Cerebellar cortex (tissue), 1 donor: ENCODE measurements at regions not wholly inside any gene's neighbourhood (a gene's known extent, or its start where the extent isn't known, plus 50 kb on each side); places are given as distances from the start of the nearest gene placed in this dataset.
A peak's percentile ranks its signal among the peaks of the same experiment; 100 is the strongest.
"Not testable (repeated sequence)": the region's sequence is repeated elsewhere in the genome, so short reads cannot be mapped to it uniquely, and the experiment has no call there.

ENCODE experiments used
- DNase-seq: peaks from one replicate; pipeline ENCODE4 v3.0.0-alpha.2; 2015; ENCODE audit warnings: low spot score

- DNase-seq = peak; percentile 12
These were observed 140.6 kb upstream of the PELI2 start for GRCh38 chr14:55977392-55978150.

DNA sequence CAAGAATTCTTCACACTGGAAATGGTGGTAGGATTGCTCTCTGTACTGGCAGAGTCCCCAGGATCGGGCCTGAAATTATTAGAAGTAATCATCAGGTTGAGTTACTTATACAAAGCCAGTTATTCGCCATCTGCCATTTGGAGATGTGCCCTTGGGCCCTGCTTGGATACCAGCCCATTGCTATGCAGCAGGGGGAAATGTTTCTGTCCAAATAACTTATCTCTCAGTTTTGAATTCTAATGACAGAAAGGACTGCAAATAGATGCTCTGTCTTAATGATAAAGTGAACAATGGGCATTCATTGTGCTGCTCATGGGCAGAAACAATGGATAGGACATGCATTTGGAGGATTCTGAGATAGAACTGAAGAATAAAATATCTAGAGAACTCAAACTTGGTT, 139.1 kb upstream of the PELI2 start:
- peak; percentile 87 for DNase-seq

DNA sequence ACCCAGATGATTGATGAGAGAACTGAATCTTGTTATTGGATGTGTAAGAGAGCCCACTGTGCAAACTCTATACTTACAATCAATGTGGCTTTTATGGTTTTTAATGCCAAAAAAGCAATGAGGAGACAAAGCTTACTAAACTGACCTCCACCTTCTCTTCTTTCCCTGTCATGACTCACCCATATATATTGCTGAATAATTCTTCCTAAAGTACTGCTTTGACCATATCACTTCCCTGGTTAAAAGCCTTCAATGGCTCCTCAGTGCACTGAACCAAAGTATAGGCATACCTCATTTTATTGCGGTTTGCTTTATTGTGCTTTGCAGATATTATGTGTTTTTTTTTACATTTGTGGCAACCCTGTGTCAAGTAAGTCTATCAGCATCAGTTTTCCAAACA, 138.4 kb upstream of the PELI2 start:
- no peak for DNase-seq

GRCh38 chr14:55980970-55981369, 137.2 kb upstream of the PELI2 start:
- DNase-seq = no peak

GRCh38 chr14:55986069-55986468, 132.1 kb upstream of the PELI2 start:
- no peak for DNase-seq

GRCh38 chr14:56000846-56001245, 117.4 kb upstream of the PELI2 start:
- no peak for DNase-seq

DNA sequence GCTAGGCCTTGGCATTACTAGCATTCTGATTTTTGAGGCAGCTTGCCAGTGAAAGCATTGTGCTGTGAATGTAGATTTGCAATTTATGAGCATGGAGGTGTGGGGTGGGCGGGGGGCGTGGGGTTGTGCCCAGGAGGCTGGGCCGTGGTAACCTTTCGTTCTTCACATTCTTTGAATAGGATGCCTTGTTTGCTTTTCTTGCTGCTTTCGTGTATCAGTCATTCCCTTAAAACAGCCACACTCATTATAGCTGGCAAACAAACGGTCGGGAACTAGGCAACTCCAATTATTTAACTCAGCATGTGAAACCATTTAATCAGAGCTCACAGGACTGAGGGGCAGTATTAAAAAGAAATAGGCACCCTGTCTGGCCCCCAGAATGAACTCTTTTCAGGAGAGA, 115.9 kb upstream of the PELI2 start:
- no peak for DNase-seq

GRCh38 chr14:56002876-56003625, 115.2 kb upstream of the PELI2 start:
- no peak for DNase-seq

DNA sequence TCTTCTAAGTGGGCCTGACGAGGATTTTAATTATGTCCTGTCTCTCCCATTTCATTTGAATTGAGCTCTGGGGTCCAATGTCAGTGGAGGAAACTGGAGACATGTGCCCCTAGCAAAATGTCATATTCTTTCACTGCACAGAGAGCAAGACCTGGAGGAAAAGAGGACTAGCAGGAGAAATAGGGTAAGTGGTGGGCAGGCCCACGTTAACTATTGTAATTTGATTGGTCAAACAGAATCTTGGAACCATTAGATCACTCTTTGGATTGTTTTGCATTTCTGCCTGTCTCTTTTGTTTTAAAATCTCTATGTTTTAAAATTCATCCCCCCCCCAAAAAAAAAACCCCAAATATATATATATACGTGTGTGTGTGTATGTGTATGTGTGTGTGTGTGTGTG, 113.9 kb upstream of the PELI2 start:
- DNase-seq = no peak

DNA sequence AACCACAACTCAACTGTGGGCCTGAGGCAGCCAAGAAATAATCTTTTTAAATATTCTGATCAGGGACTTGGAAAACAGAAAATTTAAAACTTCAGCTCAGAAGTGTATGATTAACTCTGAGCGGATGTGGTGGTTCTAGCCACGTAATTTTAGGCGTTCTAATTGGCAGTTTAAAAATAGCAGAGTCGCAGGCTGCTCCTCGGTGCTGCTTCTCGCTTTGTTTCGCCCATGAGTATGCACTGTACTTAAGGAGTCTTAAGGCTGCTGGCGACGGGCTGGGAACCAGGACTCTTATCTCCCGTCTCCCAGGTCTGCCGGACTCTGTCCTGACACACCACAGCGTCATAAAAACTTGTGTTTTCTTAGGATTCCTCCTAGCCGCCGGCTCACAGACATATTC, 113.4 kb upstream of the PELI2 start:
- DNase-seq = no peak

DNA sequence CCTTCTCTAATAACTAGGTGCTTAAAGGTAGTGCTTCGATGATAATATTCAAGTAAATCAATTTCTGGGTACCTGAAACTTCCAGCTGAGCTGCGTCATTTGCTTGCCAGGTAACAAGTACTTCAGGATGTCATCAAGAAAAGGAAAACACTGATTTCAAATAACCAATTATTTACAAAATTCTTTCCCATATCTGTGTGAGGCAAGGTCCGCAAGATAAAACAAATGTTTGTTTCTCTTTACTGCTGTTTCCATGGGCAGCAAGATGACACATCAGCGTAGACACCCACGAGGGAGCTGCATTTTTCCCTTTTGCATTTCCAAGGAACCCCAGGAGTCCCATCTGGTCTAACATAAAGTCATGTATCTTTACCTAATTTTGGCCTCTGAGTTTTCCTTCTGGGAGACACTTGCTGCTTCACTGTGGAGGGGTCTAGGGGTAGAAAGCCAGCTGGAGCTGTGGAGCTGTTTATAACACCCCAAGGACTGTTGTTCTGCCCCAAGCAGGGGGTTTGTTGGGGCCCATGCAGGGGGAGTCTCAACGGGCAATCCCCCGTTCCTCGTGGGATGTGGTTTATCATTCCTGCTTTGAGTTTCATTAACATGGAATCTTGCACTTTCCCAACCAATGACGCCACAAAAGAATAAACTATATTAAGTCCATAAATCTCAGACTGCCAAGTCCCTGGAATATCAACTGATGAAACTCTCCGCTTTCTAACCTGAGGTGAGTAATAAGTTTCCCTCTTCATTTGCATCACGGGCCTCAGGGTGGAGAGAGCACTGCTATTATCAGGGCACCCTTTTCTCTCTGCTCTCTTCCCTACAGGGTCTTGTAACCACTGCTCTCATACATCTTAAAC, 112.8 kb upstream of the PELI2 start:
- DNase-seq = no peak

GRCh38 chr14:56007491-56007890, 110.7 kb upstream of the PELI2 start:
- not testable (repeated sequence) for DNase-seq

- no peak for DNase-seq
These were observed 110.1 kb upstream of the PELI2 start for GRCh38 chr14:56008150-56008549.

DNA sequence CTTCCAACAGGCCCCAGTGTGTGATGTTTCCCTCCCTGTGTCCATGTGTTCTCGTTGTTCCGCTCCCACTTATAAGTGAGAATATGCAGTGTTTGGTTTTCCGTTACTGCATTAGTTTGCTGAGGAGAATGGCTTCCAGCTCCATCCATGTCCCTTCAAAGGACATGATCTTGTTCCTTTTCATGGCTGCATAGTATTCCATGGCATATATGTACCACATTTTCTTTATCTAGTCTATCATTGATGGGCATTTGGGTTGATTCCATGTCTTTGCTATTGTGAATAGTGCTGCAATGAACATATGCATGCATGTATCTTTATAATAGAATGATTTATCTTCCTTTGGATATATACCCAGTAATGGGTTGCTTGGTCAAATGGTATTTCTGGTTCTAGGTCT, 109.5 kb upstream of the PELI2 start:
- DNase-seq = not testable (repeated sequence)

DNA sequence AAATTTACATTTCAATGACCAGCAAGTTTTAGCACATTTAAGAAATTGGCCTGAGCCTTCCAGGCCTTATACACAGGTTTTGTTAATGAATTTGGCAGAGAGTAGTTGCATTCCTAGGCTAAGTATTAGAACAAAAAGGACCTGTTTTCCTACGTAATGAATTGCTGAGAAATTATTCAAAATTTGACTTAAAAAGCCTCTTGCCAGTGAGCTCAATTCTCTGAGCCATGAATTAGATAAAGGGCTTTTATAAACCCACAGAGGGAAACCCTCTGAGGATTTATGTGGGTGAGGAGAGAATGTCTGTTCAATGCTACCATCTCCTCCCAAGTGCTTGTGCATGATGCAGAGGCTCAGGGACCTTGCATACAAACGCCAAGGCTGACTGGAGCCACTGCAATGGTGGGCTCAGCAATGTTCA, 94.5 kb upstream of the PELI2 start:
- DNase-seq = no peak

DNA sequence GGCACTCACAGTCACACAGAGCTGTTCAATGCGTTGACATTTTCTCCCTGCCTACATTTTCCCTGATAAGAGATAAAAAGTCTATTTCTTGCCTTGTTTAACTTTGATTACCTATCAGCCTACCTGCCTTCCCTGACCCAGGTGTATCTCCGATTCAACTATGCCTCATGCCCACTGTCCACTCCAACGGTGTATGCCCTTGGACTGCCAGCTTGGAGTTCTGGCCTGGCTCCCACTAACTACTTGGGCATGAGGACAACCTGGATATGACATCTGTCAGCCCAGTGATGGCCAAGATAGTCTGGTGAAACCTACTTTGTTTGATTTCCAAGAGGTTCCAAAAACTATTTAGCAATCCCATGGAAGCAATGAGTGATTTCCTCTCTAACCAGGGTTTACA, 93.0 kb upstream of the PELI2 start:
- DNase-seq = peak; percentile 79

DNA sequence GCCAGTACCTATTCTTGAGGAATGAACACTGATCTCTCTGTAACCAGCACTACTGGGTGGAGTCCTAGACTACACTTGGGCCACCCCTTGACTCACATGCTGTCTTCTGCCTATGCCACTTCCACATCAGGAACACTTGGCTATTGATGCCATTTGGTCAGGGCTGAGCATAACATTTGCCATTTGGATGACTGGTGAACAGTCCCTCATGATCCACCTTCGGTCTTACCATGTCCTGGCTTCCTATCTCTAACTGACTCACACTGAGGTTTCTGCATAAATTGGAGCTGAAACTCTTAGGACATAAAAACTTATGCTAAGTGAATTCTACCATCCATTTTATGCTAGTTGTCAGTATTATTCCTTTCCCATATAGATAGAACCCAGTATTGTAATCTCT, 91.7 kb upstream of the PELI2 start:
- no peak for DNase-seq

GRCh38 chr14:56027421-56027820, 90.8 kb upstream of the PELI2 start:
- no peak for DNase-seq

DNA sequence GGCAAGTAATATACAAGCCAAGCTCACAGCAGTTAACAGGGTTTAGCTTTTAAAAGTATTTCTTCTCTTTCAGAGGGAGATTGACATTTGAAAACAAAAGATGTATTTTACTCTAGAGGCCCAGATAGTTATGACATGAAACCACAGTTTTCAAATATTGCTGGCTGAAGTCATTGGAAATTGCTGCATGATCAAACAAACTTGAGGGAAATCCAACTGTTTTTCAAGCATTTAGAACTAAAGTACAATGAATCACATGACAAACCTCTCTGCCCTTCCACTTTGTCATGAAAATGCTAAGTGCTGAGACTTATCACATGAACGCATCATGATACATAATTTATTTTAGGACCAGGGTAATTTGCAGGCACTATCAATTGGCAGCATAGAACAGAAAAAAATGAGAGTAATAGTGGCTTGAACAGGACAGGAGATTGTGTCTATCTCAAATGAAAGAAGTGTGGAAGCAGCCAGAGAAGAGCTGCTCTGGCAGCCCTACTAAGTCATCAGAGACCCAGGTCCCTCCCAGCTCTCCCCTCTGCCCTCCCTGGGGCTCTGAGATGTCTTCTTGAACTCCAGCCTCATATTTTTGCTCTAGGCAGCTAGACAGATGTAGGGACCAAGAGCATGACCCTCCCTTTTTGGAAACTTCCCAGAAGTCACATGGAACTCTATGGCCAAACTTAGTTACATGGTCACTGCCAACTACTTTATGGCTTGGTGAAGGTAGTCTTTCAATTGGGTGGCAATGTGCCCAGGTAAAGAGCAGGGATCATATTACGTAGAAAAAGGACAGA, 90.1 kb upstream of the PELI2 start:
- no peak for DNase-seq

- no peak for DNase-seq
These were observed 81.9 kb upstream of the PELI2 start for GRCh38 chr14:56036353-56036752.

DNA sequence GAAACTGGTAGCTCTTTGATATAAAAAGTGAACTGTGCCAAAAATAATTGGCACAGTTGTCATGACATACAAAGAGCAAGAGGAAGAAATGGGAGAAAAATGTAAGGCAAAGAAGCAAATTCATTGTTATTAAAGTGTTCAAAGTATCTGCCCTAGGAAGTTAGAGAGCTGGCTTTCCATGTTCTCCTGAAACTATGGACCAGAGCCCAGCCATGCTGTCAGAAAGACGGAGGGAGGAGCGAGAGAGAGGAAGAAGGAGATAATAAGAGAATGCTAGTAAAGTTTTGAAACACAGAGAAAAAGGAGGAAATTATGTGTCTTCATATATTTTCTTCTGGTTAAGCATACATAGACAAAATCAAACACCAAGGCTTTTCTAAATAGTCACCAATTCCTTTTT, 78.1 kb upstream of the PELI2 start:
- DNase-seq = no peak

DNA sequence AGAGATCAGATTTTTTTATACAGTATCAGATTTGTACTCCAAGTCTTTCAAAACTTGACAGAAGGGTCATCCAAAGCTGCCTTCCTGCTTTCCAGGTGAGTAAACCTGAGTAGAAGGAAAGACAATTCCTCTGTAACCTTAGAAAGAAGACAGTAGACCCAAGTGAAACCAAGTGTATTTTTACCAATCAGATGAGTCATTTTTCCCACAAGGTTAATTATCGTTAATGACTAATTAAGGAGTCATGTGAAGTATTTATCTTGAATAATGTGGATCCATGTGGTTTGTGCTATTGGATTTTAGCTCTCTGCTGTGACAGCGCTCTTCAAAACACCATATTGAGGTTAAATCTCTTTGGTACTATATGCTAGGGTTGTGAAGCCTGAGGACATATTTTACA, 74.0 kb upstream of the PELI2 start:
- no peak for DNase-seq
